ENCODE measurements at regions not wholly inside any gene's neighbourhood (a gene's known extent, or its start where the extent isn't known, plus 50 kb on each side); places are given as distances from the start of the nearest gene placed in this dataset.

DNA sequence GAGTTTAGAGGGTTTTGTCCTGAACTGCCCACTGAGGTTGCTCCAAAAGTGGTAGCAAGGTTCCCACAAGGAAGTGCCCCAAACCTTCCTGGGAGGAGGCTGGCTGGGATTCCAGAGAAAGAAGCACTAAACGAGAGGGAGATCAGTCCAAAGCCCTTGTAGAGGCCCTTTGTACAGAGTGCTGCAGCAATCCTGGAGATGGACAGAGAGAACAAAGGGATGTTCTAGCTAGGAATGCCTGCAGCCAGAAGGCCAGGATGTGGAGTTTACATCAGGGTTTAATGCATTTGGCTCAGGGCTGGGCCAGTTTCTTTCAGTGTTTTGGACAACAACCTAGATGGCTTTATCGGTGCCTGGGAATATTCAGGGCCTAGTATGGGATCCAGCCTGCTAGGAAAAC is 2155.1 kb upstream of the AGA start:
- Histone ChIP-seq H3K27me3 (ENCODE audit: insufficient read depth, poor library complexity, severe bottlenecking) (no peaks in the 10 kb centered on the region), H3K27ac (replicated peaks) (no peak overlapping the region), H3K4me3 (replicated peaks; ENCODE audit: insufficient read depth, low read length) (no peak overlapping the region)
- TF ChIP-seq SPI1 (IDR thresholded peaks at IDR 0.05; ENCODE audit: borderline replicate concordance, low read depth) (no peak), POLR2AphosphoS5 (IDR thresholded peaks at IDR 0.05; ENCODE audit: low read depth) (no peak), GABPA (IDR thresholded peaks at IDR 0.05; ENCODE audit: low read depth) (no peak)
- TF ChIP-seq, protein P1, sequence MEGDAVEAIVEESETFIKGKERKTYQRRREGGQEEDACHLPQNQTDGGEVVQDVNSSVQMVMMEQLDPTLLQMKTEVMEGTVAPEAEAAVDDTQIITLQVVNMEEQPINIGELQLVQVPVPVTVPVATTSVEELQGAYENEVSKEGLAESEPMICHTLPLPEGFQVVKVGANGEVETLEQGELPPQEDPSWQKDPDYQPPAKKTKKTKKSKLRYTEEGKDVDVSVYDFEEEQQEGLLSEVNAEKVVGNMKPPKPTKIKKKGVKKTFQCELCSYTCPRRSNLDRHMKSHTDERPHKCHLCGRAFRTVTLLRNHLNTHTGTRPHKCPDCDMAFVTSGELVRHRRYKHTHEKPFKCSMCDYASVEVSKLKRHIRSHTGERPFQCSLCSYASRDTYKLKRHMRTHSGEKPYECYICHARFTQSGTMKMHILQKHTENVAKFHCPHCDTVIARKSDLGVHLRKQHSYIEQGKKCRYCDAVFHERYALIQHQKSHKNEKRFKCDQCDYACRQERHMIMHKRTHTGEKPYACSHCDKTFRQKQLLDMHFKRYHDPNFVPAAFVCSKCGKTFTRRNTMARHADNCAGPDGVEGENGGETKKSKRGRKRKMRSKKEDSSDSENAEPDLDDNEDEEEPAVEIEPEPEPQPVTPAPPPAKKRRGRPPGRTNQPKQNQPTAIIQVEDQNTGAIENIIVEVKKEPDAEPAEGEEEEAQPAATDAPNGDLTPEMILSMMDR (IDR thresholded peaks at IDR 0.05; ENCODE audit: insufficient read depth, low read length) = no peak
- TF ChIP-seq, protein P2, sequence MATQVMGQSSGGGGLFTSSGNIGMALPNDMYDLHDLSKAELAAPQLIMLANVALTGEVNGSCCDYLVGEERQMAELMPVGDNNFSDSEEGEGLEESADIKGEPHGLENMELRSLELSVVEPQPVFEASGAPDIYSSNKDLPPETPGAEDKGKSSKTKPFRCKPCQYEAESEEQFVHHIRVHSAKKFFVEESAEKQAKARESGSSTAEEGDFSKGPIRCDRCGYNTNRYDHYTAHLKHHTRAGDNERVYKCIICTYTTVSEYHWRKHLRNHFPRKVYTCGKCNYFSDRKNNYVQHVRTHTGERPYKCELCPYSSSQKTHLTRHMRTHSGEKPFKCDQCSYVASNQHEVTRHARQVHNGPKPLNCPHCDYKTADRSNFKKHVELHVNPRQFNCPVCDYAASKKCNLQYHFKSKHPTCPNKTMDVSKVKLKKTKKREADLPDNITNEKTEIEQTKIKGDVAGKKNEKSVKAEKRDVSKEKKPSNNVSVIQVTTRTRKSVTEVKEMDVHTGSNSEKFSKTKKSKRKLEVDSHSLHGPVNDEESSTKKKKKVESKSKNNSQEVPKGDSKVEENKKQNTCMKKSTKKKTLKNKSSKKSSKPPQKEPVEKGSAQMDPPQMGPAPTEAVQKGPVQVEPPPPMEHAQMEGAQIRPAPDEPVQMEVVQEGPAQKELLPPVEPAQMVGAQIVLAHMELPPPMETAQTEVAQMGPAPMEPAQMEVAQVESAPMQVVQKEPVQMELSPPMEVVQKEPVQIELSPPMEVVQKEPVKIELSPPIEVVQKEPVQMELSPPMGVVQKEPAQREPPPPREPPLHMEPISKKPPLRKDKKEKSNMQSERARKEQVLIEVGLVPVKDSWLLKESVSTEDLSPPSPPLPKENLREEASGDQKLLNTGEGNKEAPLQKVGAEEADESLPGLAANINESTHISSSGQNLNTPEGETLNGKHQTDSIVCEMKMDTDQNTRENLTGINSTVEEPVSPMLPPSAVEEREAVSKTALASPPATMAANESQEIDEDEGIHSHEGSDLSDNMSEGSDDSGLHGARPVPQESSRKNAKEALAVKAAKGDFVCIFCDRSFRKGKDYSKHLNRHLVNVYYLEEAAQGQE (IDR thresholded peaks at IDR 0.05; ENCODE audit: insufficient replicate concordance, low read depth) = no peak
- no peak for DNase-seq (ENCODE audit: low read depth in 1 of 2, low spot score in 1 of 2)

DNA sequence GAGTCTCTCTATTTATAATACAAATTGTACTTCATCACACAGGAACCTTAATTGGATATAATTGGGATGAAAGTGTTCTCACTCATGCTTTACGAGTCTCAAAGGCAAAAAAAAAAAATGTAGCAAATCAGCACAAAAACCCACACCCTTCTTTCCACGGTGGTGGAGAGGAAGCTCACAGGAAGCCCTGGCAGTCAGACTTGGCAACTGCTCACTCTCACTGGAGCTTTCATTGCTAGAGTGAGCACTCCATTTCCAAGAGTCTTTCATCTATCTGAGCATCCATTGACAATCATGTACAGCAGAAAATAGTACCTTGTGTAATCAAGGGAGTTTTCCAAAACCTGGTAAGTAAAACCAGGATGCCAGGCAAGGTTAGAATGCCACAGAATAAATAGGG is 2159.4 kb upstream of the AGA start:
- TF ChIP-seq, protein P2 (IDR thresholded peaks at IDR 0.05; ENCODE audit: insufficient replicate concordance, low read depth) = no peak
- TF ChIP-seq, protein P1 (IDR thresholded peaks at IDR 0.05; ENCODE audit: insufficient read depth, low read length) = no peak
- TF ChIP-seq SPI1 (IDR thresholded peaks at IDR 0.05; ENCODE audit: borderline replicate concordance, low read depth) (no peak), GABPA (IDR thresholded peaks at IDR 0.05; ENCODE audit: low read depth) (no peak), POLR2AphosphoS5 (IDR thresholded peaks at IDR 0.05; ENCODE audit: low read depth) (no peak)
- no peaks in the 10 kb centered on the region for H3K27me3 ChIP-seq (ENCODE audit: insufficient read depth, poor library complexity, severe bottlenecking)
- no peak for DNase-seq (ENCODE audit: low read depth in 1 of 2, low spot score in 1 of 2)
- no peak overlapping the region for H3K27ac ChIP-seq (replicated peaks)
- no peak overlapping the region for H3K4me3 ChIP-seq (replicated peaks; ENCODE audit: insufficient read depth, low read length)

DNA sequence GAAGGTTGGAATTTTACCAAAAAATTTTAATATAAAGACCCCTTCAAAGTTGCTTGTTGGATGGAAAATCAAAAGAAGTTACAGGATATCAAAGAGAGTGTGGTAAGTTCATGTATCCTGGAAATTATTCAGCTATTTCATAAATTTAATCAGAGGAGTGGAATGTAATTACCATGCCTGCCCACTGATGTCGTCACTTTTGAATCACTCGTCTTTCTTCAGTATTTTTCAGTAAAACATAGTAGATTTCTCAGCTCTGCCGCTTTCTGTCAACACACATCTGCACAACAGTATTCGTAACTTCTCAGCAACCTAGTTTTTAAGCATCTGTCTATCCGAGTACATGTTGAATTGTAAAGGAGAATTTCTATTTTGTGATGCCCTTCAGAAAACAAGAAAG is 2163.0 kb upstream of the AGA start:
- TF ChIP-seq, protein P2 (IDR thresholded peaks at IDR 0.05; ENCODE audit: insufficient replicate concordance, low read depth) = no peak
- TF ChIP-seq SPI1 (IDR thresholded peaks at IDR 0.05; ENCODE audit: borderline replicate concordance, low read depth) (no peak), GABPA (IDR thresholded peaks at IDR 0.05; ENCODE audit: low read depth) (no peak), POLR2AphosphoS5 (IDR thresholded peaks at IDR 0.05; ENCODE audit: low read depth) (no peak)
- TF ChIP-seq, protein P1 (IDR thresholded peaks at IDR 0.05; ENCODE audit: insufficient read depth, low read length) = no peak
- no peaks in the 10 kb centered on the region for H3K27me3 ChIP-seq (ENCODE audit: insufficient read depth, poor library complexity, severe bottlenecking)
- no peak overlapping the region for H3K4me3 ChIP-seq (replicated peaks; ENCODE audit: insufficient read depth, low read length)
- H3K27ac ChIP-seq (replicated peaks) = no peak overlapping the region
- no peak for DNase-seq (ENCODE audit: low read depth in 1 of 2, low spot score in 1 of 2)

Data from HL-60 (cell line).